ENCODE measurements at regions not wholly inside any gene's neighbourhood (a gene's known extent, or its start where the extent isn't known, plus 50 kb on each side); places are given as distances from the start of the nearest gene placed in this dataset.
A peak's percentile ranks its signal among the peaks of the same experiment; 100 is the strongest.

- no peak for DNase-seq (ENCODE audit: low spot score)
- no peak for ATAC-seq
- intact Hi-C loops (cut with DNase I): no loop called here
These were observed 291.2 kb downstream of the CBLN4 start for GRCh38 chr20:55714082-55714481.

- intact Hi-C loops (cut with DNase I): no loop called here
- ATAC-seq: no peak
- DNase-seq (ENCODE audit: low spot score): no peak
These were observed 300.9 kb downstream of the CBLN4 start for GRCh38 chr20:55704458-55704857.

GRCh38 chr20:55701467-55701866, 303.9 kb downstream of the CBLN4 start:
- DNase-seq (ENCODE audit: low spot score) (no peak), ATAC-seq (no peak)
- intact Hi-C loops (cut with DNase I): no loop called here

- intact Hi-C loops (cut with DNase I): no loop called here
- DNase-seq (ENCODE audit: low spot score) (no peak), ATAC-seq (no peak)
These were observed 308.8 kb downstream of the CBLN4 start for GRCh38 chr20:55696520-55696919.

GRCh38 chr20:55693641-55694040, 311.7 kb downstream of the CBLN4 start:
- DNase-seq (ENCODE audit: low spot score) (no peak), ATAC-seq (no peak)
- intact Hi-C loops (cut with DNase I): no loop called here

GRCh38 chr20:55685841-55686240, 319.5 kb downstream of the CBLN4 start:
- ATAC-seq: no peak
- no peak for DNase-seq (ENCODE audit: low spot score)
- intact Hi-C loops (cut with DNase I): no loop called here

GRCh38 chr20:55685425-55685824, 319.9 kb downstream of the CBLN4 start:
- intact Hi-C loops (cut with DNase I): no loop called here
- ATAC-seq (no peak), DNase-seq (ENCODE audit: low spot score) (no peak)

GRCh38 chr20:55684578-55684977, 320.7 kb downstream of the CBLN4 start:
- ATAC-seq (peak; percentile 71), DNase-seq (ENCODE audit: low spot score) (no peak)
- intact Hi-C loops (cut with DNase I): no loop called here

GRCh38 chr20:55678970-55679667, 326.2 kb downstream of the CBLN4 start:
- intact Hi-C loops (cut with DNase I): no loop called here
- ATAC-seq (no peak), DNase-seq (ENCODE audit: low spot score) (no peak)

GRCh38 chr20:55678126-55678525, 327.2 kb downstream of the CBLN4 start:
- no peak for ATAC-seq
- intact Hi-C loops (cut with DNase I): no loop called here
- DNase-seq (ENCODE audit: low spot score): no peak

- DNase-seq (ENCODE audit: low spot score) (no peak), ATAC-seq (no peak)
- intact Hi-C loops (cut with DNase I): no loop called here
These were observed 328.3 kb downstream of the CBLN4 start for GRCh38 chr20:55677011-55677410.

- intact Hi-C loops (cut with DNase I): no loop called here
- no peak for DNase-seq (ENCODE audit: low spot score)
- no peak for ATAC-seq
These were observed 329.2 kb downstream of the CBLN4 start for GRCh38 chr20:55676097-55676496.

GRCh38 chr20:55668631-55669030, 336.7 kb downstream of the CBLN4 start:
- DNase-seq (ENCODE audit: low spot score) (no peak), ATAC-seq (no peak)
- intact Hi-C loops (cut with DNase I): no loop called here

GRCh38 chr20:55667955-55668354, 337.4 kb downstream of the CBLN4 start:
- intact Hi-C loops (cut with DNase I): no loop called here
- ATAC-seq (no peak), DNase-seq (ENCODE audit: low spot score) (no peak)

- DNase-seq (ENCODE audit: low spot score) (no peak), ATAC-seq (no peak)
- intact Hi-C loops (cut with DNase I): no loop called here
These were observed 338.3 kb downstream of the CBLN4 start for GRCh38 chr20:55667024-55667423.

- no peak for DNase-seq (ENCODE audit: low spot score)
- ATAC-seq: no peak
- intact Hi-C loops (cut with DNase I): no loop called here
These were observed 349.0 kb downstream of the CBLN4 start for GRCh38 chr20:55656231-55656775.

GRCh38 chr20:55650657-55651360, 354.5 kb downstream of the CBLN4 start:
- ATAC-seq (no peak), DNase-seq (ENCODE audit: low spot score) (no peak)
- intact Hi-C loops (cut with DNase I): no loop called here

GRCh38 chr20:55649254-55649653, 356.1 kb downstream of the CBLN4 start:
- ATAC-seq: peak; percentile 24
- intact Hi-C loops (cut with DNase I): no loop called here

GRCh38 chr20:55646851-55647250, 358.5 kb downstream of the CBLN4 start:
- ATAC-seq (no peak), DNase-seq (ENCODE audit: low spot score) (no peak)
- intact Hi-C loops (cut with DNase I): no loop called here

More at GRCh38 chr20:55649254-55649653, 356.1 kb downstream of the CBLN4 start:
- DNase-seq (ENCODE audit: low spot score): no peak

- no peak for DNase-seq (ENCODE audit: low spot score)
- no peak for ATAC-seq
These were observed 363.8 kb downstream of the CBLN4 start for GRCh38 chr20:55641497-55641896.

GRCh38 chr20:55635870-55636269, 369.4 kb downstream of the CBLN4 start:
- no peak for ATAC-seq
- no peak for DNase-seq (ENCODE audit: low spot score)
- intact Hi-C loops (cut with DNase I): no loop called here

More at GRCh38 chr20:55641497-55641896, 363.8 kb downstream of the CBLN4 start:
- intact Hi-C loops (cut with DNase I): no loop called here
